ENCODE measurements at regions not wholly inside any gene's neighbourhood (a gene's known extent, or its start where the extent isn't known, plus 50 kb on each side); places are given as distances from the start of the nearest gene placed in this dataset.

DNA sequence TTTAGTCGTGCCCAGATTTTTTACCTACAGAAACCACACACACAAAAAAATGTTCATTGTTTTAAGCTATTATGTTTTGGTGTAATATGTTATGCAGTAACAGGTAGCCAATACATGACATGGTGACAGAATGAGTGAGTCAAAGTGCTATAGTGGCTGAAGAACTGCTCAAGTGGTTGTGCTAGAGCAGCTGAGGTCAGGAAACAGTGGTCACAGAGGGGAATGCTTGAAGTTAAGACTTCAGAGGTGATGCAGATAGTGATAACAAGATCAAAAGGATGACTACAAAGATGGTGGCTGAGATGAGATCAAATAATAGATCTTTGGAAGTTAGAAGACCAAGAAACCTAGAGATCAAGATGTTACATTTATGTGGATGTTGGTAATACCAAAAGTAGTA lies 174.3 kb downstream of the KCNE4 start:
- peaks cover 4% of the 10 kb centered on the region for H3K9me3 Mint-ChIP-seq
- DNase-seq (no peak), ATAC-seq (no peak)
- H3K4me1 Mint-ChIP-seq = no peaks in the 10 kb centered on the region
- H3K36me3 Mint-ChIP-seq (ENCODE audit: low read depth) = no peaks in the 10 kb centered on the region
- H3K4me3 Mint-ChIP-seq = no peak overlapping the region
- no peak overlapping the region for H3K27ac Mint-ChIP-seq
- peaks cover 2% of the 10 kb centered on the region for H3K27me3 Mint-ChIP-seq

DNA sequence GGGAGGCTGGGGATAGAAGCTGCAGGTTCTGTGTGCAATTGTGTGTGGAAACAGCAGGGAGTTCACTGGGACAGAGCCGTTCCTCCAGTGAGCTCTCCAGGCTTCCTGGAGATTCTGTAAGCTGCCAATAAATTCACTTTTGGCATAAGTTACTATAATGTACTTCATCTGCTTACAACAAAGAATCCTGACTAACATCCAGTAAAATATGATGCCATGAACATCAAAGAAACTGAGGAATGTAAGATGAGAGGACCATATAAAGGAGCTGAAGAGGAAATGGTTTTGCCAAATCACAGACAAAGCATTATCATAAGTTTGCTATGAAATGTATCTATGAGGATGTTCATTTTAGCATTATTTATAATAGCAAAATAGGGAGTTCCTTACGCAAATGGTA lies 175.3 kb downstream of the KCNE4 start:
- DNase-seq (no peak), ATAC-seq (no peak)
- H3K9me3 Mint-ChIP-seq = peaks cover 4% of the 10 kb centered on the region
- no peak overlapping the region for H3K4me3 Mint-ChIP-seq
- H3K4me1 Mint-ChIP-seq = no peaks in the 10 kb centered on the region
- H3K27ac Mint-ChIP-seq = no peak overlapping the region
- no peaks in the 10 kb centered on the region for H3K36me3 Mint-ChIP-seq (ENCODE audit: low read depth)
- no peaks in the 10 kb centered on the region for H3K27me3 Mint-ChIP-seq

DNA sequence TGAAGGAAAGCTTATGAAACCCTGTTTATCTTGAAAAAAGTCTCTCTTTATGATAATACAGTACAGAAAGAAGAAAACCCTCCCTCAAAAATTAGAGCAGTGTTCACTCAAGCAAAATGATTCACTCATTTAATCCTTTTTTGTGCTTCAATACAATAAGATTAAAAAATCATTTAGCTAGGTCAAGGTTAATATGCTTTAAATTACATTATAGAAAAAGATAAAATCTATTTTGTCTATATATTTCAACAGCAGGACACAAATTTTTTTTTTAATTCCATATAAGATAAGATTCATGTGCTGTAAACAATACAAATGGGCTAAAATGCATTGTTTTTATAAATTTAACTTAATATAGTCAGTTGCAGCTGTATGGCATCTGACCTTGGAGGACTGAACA lies 176.9 kb downstream of the KCNE4 start:
- no peak overlapping the region for H3K27ac Mint-ChIP-seq
- H3K27me3 Mint-ChIP-seq = no peaks in the 10 kb centered on the region
- ATAC-seq (no peak), DNase-seq (no peak)
- no peak overlapping the region for H3K4me3 Mint-ChIP-seq
- H3K36me3 Mint-ChIP-seq (ENCODE audit: low read depth) = no peaks in the 10 kb centered on the region
- peaks cover 4% of the 10 kb centered on the region for H3K9me3 Mint-ChIP-seq
- H3K4me1 Mint-ChIP-seq = no peaks in the 10 kb centered on the region

DNA sequence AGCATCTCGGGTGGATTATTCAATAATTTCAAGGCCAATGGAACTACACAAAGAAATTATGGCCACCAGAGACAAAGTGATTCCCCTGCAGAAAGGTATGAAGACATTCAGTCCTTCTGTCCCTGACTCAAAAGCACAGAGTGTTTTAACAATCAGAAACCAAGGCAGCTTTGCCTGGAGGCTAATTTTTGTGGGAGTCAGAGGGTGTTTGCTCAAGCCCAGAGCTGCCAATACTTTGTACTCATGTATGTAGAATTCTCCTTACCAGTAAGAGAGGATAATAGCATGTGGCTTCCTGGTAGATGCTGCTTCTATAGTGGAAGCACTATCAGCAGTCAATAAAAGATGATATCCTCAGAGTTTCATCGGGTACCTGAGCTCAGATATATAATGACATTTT lies 178.4 kb downstream of the KCNE4 start:
- Mint-ChIP-seq H3K4me3 (no peak overlapping the region), H3K9me3 (peaks cover 4% of the 10 kb centered on the region), H3K4me1 (no peaks in the 10 kb centered on the region), H3K36me3 (ENCODE audit: low read depth) (no peaks in the 10 kb centered on the region), H3K27me3 (no peaks in the 10 kb centered on the region), H3K27ac (no peak overlapping the region)
- ATAC-seq = no peak
- DNase-seq = no peak

DNA sequence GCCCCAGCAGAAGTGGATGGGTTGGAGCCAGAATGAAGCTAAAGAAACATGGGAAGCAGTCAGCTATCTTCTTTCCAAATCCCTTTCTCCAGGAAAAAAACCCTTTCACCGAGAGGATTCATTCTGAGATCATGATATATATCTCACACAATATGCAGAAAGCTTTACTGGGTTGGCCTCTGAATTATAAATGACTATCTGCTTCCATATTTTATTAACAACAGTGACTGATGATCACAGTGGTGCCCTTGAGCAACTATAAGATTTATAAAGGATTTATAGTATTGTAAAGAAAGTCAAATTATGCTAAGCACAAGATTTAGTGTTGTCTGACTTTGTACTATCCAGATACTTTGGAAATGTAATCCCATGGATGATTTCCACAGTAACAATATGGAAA lies 180.3 kb downstream of the KCNE4 start:
- no peak overlapping the region for H3K27ac Mint-ChIP-seq
- H3K4me3 Mint-ChIP-seq = no peak overlapping the region
- H3K9me3 Mint-ChIP-seq = no peaks in the 10 kb centered on the region
- ATAC-seq = no peak
- no peak for DNase-seq
- H3K4me1 Mint-ChIP-seq = no peaks in the 10 kb centered on the region
- no peaks in the 10 kb centered on the region for H3K36me3 Mint-ChIP-seq (ENCODE audit: low read depth)
- H3K27me3 Mint-ChIP-seq = no peaks in the 10 kb centered on the region

DNA sequence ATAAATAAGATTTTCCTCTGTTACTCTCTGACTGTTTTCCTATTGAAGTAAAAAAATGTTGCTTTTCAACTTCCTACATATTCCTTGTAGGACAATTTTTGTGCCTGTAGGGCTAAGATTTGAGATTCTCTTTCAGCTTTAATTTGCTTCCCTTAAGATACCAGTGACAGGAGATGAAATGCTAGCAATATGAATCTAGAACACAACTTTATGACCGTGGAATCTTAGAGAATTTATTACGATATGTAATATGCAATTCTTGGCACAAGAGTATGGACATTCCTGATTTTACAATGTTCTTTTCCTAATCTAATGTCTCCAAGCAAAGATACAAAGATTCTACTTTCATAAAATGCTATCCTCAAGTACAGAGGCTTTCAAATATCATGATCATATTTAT lies 180.9 kb downstream of the KCNE4 start:
- no peak for ATAC-seq
- H3K27me3 Mint-ChIP-seq = peaks cover 3% of the 10 kb centered on the region
- H3K4me3 Mint-ChIP-seq = no peak overlapping the region
- H3K9me3 Mint-ChIP-seq = no peaks in the 10 kb centered on the region
- no peaks in the 10 kb centered on the region for H3K4me1 Mint-ChIP-seq
- no peak for DNase-seq
- no peaks in the 10 kb centered on the region for H3K36me3 Mint-ChIP-seq (ENCODE audit: low read depth)
- no peak overlapping the region for H3K27ac Mint-ChIP-seq

DNA sequence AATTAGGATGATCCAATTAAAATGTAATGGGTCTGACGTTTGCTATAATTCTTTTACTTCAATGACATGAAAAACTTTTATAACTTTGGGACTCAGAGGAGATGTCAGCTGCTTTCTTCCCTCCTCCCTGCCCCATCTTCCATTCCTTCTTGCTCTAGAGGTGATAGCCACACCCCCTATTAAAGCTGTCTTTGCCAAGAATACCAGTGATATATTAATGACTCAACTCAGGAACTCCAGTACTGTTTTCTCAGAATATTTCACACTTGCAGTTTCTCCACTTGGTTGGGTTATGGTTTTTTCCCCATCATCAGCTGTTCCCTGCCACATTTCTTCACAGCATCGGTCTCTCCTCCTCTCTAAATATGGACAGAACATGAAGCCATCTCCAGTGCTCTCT lies 184.0 kb downstream of the KCNE4 start:
- ATAC-seq (no peak), DNase-seq (no peak)
- Mint-ChIP-seq H3K9me3 (no peaks in the 10 kb centered on the region), H3K36me3 (ENCODE audit: low read depth) (no peaks in the 10 kb centered on the region), H3K27ac (no peak overlapping the region), H3K4me3 (no peak overlapping the region), H3K27me3 (peaks cover 3% of the 10 kb centered on the region), H3K4me1 (no peaks in the 10 kb centered on the region)

DNA sequence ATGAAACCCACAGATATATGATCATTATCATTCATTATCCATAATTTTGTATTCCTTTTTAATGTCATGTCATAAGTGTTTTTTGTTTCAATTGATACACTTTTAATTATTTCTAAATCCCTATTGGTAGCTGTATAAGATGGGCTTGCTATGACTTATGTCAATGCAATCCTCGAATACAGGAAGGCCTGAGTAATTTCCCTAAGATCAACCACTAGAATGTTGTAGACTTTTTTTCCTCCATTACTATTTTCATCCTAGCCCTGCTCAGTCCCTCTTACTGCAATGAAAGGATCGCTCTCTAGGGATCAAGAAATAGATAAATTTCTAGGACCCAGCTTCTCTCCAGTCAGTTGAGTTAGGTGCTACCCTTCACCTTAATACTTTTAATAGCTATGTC lies 186.3 kb downstream of the KCNE4 start:
- no peak overlapping the region for H3K4me3 Mint-ChIP-seq
- peaks cover 3% of the 10 kb centered on the region for H3K27me3 Mint-ChIP-seq

DNA sequence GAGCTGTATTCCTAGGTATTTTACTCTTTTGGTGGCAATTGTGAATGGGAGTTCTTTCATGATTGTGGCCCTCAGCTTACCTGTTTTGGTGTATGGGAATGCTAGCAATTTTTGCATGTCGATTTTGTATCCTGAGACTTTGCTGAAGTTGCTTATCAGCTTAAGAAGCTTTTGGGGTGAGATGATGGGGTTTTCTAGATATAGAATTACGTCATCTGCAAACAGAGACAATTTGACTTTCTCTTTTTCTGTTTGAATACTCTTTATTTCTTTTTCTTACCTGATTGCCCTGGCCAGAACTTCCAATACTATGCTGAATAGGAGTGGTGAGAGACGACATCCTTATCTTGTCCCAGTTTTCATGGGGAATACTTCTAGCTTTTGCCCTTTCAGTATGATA lies 191.2 kb downstream of the KCNE4 start:
- DNase-seq (no peak), ATAC-seq (no peak)
- Mint-ChIP-seq H3K27me3 (no peaks in the 10 kb centered on the region), H3K27ac (no peak overlapping the region), H3K4me1 (no peaks in the 10 kb centered on the region), H3K36me3 (ENCODE audit: low read depth) (no peaks in the 10 kb centered on the region), H3K9me3 (peaks cover 10% of the 10 kb centered on the region), H3K4me3 (no peak overlapping the region)

More for the DNA sequence above, 186.3 kb downstream of the KCNE4 start:
- Mint-ChIP-seq H3K9me3 (no peaks in the 10 kb centered on the region), H3K4me1 (no peaks in the 10 kb centered on the region), H3K27ac (no peak overlapping the region), H3K36me3 (ENCODE audit: low read depth) (no peaks in the 10 kb centered on the region)
- DNase-seq = no peak
- no peak for ATAC-seq

DNA sequence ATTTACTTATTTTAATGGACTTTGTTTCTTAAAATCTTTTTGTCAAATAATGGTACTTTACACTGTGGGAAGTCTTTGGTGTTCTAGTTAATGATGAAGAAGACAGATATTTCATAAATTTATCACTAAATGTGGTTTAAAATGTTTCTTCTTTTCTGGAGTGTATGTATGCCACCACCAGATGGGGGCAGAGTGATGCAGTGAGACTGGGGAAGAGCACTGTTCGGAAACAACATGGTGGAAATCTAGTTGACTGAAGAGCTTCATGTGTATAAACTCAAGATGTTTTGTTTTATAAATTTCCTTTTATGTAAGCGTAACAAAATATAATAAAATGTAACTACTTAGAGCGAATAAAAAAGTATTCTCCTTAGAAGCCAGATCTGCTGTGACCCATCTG lies 195.1 kb downstream of the KCNE4 start:
- no peak for ATAC-seq
- Mint-ChIP-seq H3K36me3 (ENCODE audit: low read depth) (no peaks in the 10 kb centered on the region), H3K27ac (no peak overlapping the region), H3K4me1 (no peaks in the 10 kb centered on the region), H3K9me3 (peaks cover 10% of the 10 kb centered on the region), H3K4me3 (no peak overlapping the region), H3K27me3 (no peaks in the 10 kb centered on the region)
- no peak for DNase-seq

DNA sequence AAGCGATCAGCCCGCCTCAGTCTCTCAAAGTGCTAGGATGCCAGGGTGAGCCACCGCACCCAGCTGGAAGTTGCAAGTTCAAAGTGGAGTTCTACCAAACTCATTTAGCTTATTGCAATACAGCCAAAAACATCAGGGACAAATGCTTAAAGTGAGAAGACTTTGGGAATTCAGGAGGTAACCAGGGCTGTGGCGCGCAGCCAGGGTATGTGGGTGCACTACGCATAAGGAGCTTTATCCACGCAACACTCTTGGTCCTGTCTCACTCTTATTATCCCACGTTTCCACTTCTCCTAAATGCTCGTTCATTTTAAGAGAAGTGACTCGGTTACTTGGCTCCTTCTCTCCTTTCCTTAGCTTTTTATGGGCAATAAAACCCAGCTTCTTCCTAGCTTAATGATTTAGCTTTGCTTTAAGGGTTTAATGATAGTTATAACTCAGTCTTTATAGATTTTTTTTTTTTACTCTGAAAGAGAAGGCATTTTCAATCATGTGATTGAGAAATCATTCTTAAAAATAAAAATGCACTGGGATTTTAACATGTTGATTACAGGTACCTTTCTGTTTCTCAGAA lies 199.8 kb downstream of the KCNE4 start:
- DNase-seq (no peak), ATAC-seq (no peak)
- Mint-ChIP-seq H3K36me3 (ENCODE audit: low read depth) (no peaks in the 10 kb centered on the region), H3K4me3 (no peak overlapping the region), H3K27ac (no peak overlapping the region), H3K9me3 (peaks cover 15% of the 10 kb centered on the region), H3K27me3 (no peaks in the 10 kb centered on the region), H3K4me1 (no peaks in the 10 kb centered on the region)

DNA sequence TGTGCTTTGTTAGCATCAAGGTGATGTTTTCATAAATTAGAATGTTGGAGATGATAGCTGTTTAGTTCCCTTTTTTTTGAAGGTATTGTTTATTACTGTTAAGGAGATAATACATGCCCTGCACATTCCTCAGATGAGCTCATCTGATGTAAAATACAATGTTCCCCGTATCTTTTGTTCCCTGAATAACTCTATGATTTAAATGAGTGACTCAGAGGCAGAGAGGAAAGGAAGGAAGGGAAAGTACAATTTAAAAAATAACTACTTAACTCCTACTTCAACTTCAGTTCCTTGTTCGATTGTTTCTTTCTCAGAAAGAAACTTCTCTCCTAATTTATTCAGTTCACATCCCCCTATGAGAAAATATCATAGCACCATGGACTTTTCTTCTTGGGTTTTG lies 208.7 kb downstream of the KCNE4 start:
- DNase-seq = no peak
- no peaks in the 10 kb centered on the region for H3K27me3 Mint-ChIP-seq
- H3K9me3 Mint-ChIP-seq = peaks cover 20% of the 10 kb centered on the region
- no peaks in the 10 kb centered on the region for H3K36me3 Mint-ChIP-seq (ENCODE audit: low read depth)
- H3K4me1 Mint-ChIP-seq = no peaks in the 10 kb centered on the region
- H3K4me3 Mint-ChIP-seq = no peak overlapping the region
- H3K27ac Mint-ChIP-seq = no peak overlapping the region
- ATAC-seq = no peak

DNA sequence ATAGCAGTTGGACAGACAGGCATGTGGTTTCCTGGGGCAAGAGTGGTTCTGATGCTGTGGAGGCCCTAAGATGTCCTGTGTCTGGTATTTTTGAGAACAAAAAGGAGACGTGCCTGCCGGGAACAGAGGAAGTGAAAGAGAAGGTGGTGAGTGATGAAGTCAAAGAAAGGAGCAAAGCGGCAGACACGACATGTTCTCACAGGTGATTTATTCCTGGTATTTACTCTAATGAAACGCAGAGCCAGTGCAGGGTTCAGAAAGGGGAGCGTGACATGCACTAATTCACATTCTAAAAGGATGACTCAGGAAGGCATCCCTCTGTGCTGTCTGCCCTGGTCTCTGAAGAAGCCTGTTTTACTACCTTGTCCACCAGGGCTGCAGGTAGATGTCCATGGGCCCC lies 211.0 kb downstream of the KCNE4 start:
- DNase-seq (no peak), ATAC-seq (no peak)
- Mint-ChIP-seq H3K4me3 (no peak overlapping the region), H3K27me3 (no peaks in the 10 kb centered on the region), H3K4me1 (no peaks in the 10 kb centered on the region), H3K9me3 (peaks cover 6% of the 10 kb centered on the region), H3K27ac (no peak overlapping the region), H3K36me3 (ENCODE audit: low read depth) (no peaks in the 10 kb centered on the region)

DNA sequence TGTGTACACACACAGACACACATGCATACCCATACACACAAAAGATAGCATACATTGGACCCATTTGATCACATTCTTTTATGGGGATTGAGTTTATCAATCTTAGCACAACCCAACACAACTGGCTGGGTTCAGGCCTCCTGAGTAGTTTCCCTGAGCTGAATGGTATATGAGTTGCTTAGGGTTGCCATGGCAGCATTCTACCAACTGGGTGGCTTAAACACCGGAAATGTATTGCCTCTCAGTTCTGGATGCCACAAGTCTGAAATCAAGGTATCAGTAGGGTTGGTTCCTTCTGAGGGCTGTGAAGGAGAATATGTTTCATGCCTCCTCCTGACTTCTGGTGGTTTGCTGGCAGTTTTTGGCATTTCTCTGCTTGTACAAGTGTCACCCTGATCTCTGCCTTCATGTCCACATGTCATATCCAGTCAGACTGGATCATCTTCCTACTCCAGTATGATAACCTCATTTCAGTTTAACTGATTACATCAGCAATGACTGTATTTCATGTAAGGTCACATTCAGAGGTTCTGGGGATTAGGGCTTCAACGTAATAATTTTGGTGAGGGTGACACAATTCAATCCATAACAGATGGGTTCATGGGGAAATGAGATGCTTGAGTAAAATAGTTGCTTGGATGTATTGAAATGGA lies 212.7 kb downstream of the KCNE4 start:
- Mint-ChIP-seq H3K27me3 (no peaks in the 10 kb centered on the region), H3K4me1 (no peaks in the 10 kb centered on the region)
- no peak for ATAC-seq

DNA sequence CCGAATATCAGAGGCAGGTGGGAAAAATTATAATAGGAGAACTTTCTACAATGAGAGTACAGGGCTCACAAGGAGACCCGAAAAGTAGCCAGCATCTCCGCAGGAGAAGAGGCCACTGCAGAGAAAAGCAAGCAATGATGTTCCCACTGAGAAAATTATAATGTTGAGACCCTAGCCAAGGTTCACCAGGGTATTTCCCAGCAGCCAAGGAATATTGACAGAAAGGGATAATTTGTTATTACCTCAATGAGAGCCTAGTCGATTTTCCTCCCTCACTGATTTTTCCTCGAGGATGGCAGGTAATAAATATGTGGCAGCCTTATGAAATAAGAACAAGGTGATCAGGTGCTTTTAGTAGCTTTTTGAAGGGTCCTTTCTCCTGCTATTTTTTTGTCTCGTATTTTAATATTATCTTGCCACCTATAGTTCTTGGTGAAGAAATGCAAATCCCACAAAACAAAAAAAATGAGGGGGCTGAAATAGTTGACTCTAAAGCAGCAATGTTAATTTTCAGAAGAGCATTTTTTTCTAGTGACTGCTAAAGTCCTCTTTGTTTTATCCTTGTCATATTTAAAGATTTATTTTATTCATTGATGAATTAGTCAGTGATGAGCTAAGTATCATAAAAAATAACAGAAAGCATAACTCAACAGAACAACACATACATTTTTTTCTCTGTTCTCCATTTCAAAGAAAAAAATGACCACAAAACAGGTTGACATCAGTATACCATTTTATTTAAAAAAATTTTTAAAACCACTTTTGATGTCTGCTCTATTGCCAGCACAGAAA lies 215.4 kb downstream of the KCNE4 start:
- H3K4me1 Mint-ChIP-seq = no peaks in the 10 kb centered on the region
- no peaks in the 10 kb centered on the region for H3K36me3 Mint-ChIP-seq (ENCODE audit: low read depth)
- ATAC-seq = no peak
- H3K27ac Mint-ChIP-seq = no peak overlapping the region
- no peak overlapping the region for H3K4me3 Mint-ChIP-seq
- H3K27me3 Mint-ChIP-seq = no peaks in the 10 kb centered on the region
- no peak for DNase-seq
- no peaks in the 10 kb centered on the region for H3K9me3 Mint-ChIP-seq

More for the DNA sequence above, 212.7 kb downstream of the KCNE4 start:
- Mint-ChIP-seq H3K36me3 (ENCODE audit: low read depth) (no peaks in the 10 kb centered on the region), H3K9me3 (no peaks in the 10 kb centered on the region), H3K4me3 (no peak overlapping the region), H3K27ac (no peak overlapping the region)
- no peak for DNase-seq

Data from activated naive CD8-positive, alpha-beta T cell treated with anti-CD3 and anti-CD28 coated beads, Interleukin-2, amount 50 U/mL, for 24 hours (primary cell).